ENCODE measurements at regions not wholly inside any gene's neighbourhood (a gene's known extent, or its start where the extent isn't known, plus 50 kb on each side); places are given as distances from the start of the nearest gene placed in this dataset.

DNA sequence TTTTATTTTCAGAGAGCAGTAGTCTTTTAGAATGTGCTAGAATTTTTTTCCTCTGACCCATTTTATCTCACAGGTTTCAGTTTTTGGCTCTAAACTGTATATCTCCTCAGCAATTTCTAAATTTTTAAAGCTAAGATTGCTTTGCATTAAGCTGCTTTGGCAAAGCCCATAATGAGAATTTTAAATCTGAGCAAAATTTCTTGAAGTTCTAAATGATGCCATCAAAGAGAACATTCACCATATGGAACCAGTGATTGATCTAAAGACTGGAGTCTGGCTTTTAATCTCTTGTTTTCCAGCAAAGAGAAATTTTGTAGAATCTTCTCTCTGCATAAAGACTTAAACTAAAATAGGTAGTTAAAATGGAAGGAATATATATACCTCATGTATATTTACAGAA is 313.6 kb downstream of the TBC1D32 start:
- H3K36me3 ChIP-seq, result no peaks in the 10 kb centered on the region
- DNase-seq (ENCODE audit: low read depth in 1 of 2, low spot score in 1 of 2), result no peak
- TF ChIP-seq, protein P1, sequence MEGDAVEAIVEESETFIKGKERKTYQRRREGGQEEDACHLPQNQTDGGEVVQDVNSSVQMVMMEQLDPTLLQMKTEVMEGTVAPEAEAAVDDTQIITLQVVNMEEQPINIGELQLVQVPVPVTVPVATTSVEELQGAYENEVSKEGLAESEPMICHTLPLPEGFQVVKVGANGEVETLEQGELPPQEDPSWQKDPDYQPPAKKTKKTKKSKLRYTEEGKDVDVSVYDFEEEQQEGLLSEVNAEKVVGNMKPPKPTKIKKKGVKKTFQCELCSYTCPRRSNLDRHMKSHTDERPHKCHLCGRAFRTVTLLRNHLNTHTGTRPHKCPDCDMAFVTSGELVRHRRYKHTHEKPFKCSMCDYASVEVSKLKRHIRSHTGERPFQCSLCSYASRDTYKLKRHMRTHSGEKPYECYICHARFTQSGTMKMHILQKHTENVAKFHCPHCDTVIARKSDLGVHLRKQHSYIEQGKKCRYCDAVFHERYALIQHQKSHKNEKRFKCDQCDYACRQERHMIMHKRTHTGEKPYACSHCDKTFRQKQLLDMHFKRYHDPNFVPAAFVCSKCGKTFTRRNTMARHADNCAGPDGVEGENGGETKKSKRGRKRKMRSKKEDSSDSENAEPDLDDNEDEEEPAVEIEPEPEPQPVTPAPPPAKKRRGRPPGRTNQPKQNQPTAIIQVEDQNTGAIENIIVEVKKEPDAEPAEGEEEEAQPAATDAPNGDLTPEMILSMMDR (IDR thresholded peaks at IDR 0.05; ENCODE audit: low read depth, low read length), result no peak
- H3K9me3 ChIP-seq (ENCODE audit: low read depth), result no peaks in the 10 kb centered on the region
- H3K27ac ChIP-seq, result no peak overlapping the region
- no peak overlapping the region for H3K4me3 ChIP-seq
- H3K27me3 ChIP-seq, result no peaks in the 10 kb centered on the region
- H3K4me1 ChIP-seq (ENCODE audit: low read depth), result no peaks in the 10 kb centered on the region

DNA sequence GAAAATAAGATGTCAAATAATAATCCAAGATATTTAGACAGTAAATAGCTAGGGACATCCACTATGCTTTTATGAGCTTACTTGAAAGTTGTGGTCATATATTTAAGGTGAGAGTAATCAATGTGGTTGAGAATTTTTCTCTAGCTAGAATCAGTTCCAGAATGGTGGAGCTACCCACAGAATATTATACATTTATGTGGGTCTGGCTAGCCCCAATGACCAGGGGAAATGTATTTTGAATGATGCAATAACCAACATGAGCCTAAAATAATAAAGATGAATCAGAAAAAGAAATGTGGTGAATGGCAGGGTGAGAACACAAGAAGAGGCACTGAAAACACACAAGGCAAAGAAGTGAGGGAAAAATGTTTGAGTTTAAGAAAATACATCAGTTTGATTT is 325.7 kb downstream of the TBC1D32 start:
- no peaks in the 10 kb centered on the region for H3K36me3 ChIP-seq
- DNase-seq (ENCODE audit: low read depth in 1 of 2, low spot score in 1 of 2), result no peak
- no peak overlapping the region for H3K27ac ChIP-seq
- H3K4me1 ChIP-seq (ENCODE audit: low read depth), result no peaks in the 10 kb centered on the region
- no peak overlapping the region for H3K4me3 ChIP-seq
- H3K9me3 ChIP-seq (ENCODE audit: low read depth), result no peaks in the 10 kb centered on the region
- TF ChIP-seq, protein P1 (IDR thresholded peaks at IDR 0.05; ENCODE audit: low read depth, low read length), result no peak
- H3K27me3 ChIP-seq, result no peaks in the 10 kb centered on the region

DNA sequence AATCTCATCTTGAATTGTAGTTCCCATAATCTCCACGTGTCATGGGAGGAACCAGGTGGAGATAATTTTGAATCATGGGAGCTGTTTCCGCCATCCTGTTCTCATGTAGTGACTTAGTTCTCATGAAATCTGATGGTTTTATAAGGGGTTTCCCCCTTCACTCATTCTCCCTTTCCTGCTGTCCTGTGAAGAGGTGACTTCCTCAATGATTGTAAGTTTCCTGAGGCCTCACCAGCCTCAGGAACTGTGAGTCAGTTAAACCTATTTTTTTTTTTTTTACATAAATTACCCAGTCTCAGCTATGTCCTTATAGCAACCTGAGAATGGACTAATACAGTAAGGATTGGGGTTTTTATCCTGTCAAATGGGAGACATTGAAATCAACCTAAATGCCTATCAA is 328.3 kb downstream of the TBC1D32 start:
- Histone ChIP-seq H3K36me3 (no peaks in the 10 kb centered on the region), H3K27ac (no peak overlapping the region), H3K4me1 (ENCODE audit: low read depth) (no peaks in the 10 kb centered on the region), H3K9me3 (ENCODE audit: low read depth) (no peaks in the 10 kb centered on the region), H3K4me3 (no peak overlapping the region), H3K27me3 (no peaks in the 10 kb centered on the region)
- TF ChIP-seq, protein P1 (IDR thresholded peaks at IDR 0.05; ENCODE audit: low read depth, low read length), result no peak
- DNase-seq (ENCODE audit: low read depth in 1 of 2, low spot score in 1 of 2), result no peak

DNA sequence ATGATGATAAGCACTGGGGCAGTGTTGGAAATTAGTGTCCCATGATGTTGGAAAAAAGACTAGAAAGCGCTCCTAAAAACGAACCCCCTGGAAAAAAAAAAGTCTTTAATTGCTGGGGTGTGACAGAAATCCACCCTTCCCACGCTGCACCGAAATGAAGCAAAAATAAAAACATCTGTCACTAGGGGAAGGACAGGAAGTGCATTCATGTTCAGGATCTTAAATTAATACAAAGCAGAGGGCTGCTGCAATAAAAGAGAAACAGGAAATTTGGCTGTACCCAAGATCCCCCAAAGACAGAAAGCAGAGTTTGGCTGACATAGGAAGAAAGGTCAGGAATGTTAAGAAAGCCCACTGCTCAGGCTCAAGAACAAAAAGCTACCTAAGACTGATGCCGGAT is 333.9 kb downstream of the TBC1D32 start:
- no peaks in the 10 kb centered on the region for H3K27me3 ChIP-seq
- H3K4me3 ChIP-seq, result no peak overlapping the region
- no peaks in the 10 kb centered on the region for H3K36me3 ChIP-seq
- no peak for DNase-seq (ENCODE audit: low read depth in 1 of 2, low spot score in 1 of 2)
- TF ChIP-seq, protein P1 (IDR thresholded peaks at IDR 0.05; ENCODE audit: low read depth, low read length), result no peak
- H3K9me3 ChIP-seq (ENCODE audit: low read depth), result no peaks in the 10 kb centered on the region
- H3K4me1 ChIP-seq (ENCODE audit: low read depth), result no peaks in the 10 kb centered on the region
- no peak overlapping the region for H3K27ac ChIP-seq

DNA sequence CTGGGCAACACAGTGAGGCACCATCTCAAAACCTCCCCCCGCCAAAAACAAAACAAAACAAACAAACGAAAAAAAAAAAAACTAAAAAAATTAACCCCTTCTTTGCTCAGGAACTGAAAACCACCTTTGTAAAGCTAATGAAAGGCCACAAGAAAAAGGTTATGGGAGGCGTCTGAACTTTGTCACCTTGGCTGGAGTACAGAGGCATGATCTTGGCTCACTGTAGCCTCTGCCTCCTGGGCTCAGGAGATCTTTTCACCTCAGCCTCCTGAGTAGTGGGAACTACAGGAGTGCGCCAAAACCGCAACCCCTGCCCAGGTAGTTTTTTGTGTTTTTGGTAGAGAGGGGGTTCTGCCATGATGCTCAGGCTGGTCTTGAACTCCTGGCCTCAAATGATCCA is 337.9 kb downstream of the TBC1D32 start:
- no peaks in the 10 kb centered on the region for H3K27me3 ChIP-seq
- no peaks in the 10 kb centered on the region for H3K9me3 ChIP-seq (ENCODE audit: low read depth)
- TF ChIP-seq, protein P1 (IDR thresholded peaks at IDR 0.05; ENCODE audit: low read depth, low read length), result no peak
- no peak for DNase-seq (ENCODE audit: low read depth in 1 of 2, low spot score in 1 of 2)
- H3K27ac ChIP-seq, result no peak overlapping the region
- H3K4me1 ChIP-seq (ENCODE audit: low read depth), result no peaks in the 10 kb centered on the region
- no peaks in the 10 kb centered on the region for H3K36me3 ChIP-seq
- no peak overlapping the region for H3K4me3 ChIP-seq

DNA sequence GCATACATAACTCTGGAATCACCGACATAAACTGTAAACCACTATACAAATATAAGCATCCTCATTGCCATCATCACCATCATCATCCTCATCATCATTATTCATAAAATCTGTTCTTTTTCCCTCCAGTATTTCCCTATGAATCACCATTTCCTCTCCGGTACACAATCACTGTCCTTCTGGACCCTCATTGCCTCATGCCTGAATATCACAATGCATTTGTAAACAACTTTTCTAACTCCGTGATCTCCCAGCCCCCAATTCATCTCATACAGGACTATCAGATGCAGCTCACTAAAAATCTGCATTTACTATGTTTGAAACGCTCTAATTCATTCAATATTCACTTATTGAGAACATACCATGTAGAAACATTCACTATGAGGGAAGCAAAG is 339.7 kb downstream of the TBC1D32 start:
- no peak for DNase-seq (ENCODE audit: low read depth in 1 of 2, low spot score in 1 of 2)
- H3K9me3 ChIP-seq (ENCODE audit: low read depth), result no peaks in the 10 kb centered on the region

More for the DNA sequence above, 339.7 kb downstream of the TBC1D32 start:
- Histone ChIP-seq H3K36me3 (no peaks in the 10 kb centered on the region), H3K4me3 (no peak overlapping the region), H3K4me1 (ENCODE audit: low read depth) (no peaks in the 10 kb centered on the region), H3K27me3 (no peaks in the 10 kb centered on the region), H3K27ac (no peak overlapping the region)
- TF ChIP-seq, protein P1 (IDR thresholded peaks at IDR 0.05; ENCODE audit: low read depth, low read length), result no peak

All from cardiac muscle cell (in vitro differentiated cells and primary cell).